Endodermal cell (in vitro differentiated cells): ENCODE measurements at regions not wholly inside any gene's neighbourhood (a gene's known extent, or its start where the extent isn't known, plus 50 kb on each side); places are given as distances from the start of the nearest gene placed in this dataset.

Experiments
- DNase-seq: peaks from one replicate; pipeline ENCODE4 v3.0.0-alpha.2; 2017
- H3K27ac ChIP-seq: 2 replicates; pipeline ENCODE4 v1.5.1; 2013; ENCODE audit warnings: mild to moderate bottlenecking, low read depth, low read length, moderate library complexity
- H3K27me3 ChIP-seq: 2 replicates; pipeline ENCODE4 v1.6.1; 2013; ENCODE audit warnings: mild to moderate bottlenecking, low read length, moderate library complexity; ENCODE audit not compliant: insufficient read depth, control insufficient read depth, poor library complexity, severe bottlenecking
- H3K36me3 ChIP-seq: 2 replicates; pipeline ENCODE4 v1.7.0; 2013; ENCODE audit warnings: mild to moderate bottlenecking, low read length, moderate library complexity; ENCODE audit not compliant: control insufficient read depth, insufficient read depth
- H3K4me1 ChIP-seq: one replicate; pipeline ENCODE4 v1.7.0; 2013; ENCODE audit warnings: low read length; ENCODE audit not compliant: control insufficient read depth, insufficient read depth
- H3K4me3 ChIP-seq: 2 replicates; pipeline ENCODE4 v1.5.1; 2013; ENCODE audit warnings: mild to moderate bottlenecking, low read length, moderate library complexity
- H3K9ac ChIP-seq: 2 replicates; pipeline ENCODE4 v1.6.1; 2013; ENCODE audit warnings: mild to moderate bottlenecking, low read length, moderate library complexity; ENCODE audit not compliant: poor library complexity, severe bottlenecking; ENCODE audit errors: extremely low read depth
- H3K9me3 ChIP-seq: 2 replicates; pipeline ENCODE4 v1.6.1; 2013; ENCODE audit warnings: mild to moderate bottlenecking, low read length, moderate library complexity; ENCODE audit not compliant: control insufficient read depth
- H3K27ac Mint-ChIP-seq: 2 replicates; pipeline ENCODE4 v1.8.0; 2020; ENCODE audit warnings: mixed read lengths
- H3K27me3 Mint-ChIP-seq: 2 replicates; pipeline ENCODE4 v1.8.0; 2021; ENCODE audit warnings: mild to moderate bottlenecking, mixed read lengths; ENCODE audit not compliant: insufficient read depth
- H3K36me3 Mint-ChIP-seq: 2 replicates; pipeline ENCODE4 v1.8.0; 2020; ENCODE audit warnings: low read depth, mixed read lengths
- H3K4me1 Mint-ChIP-seq: 2 replicates; pipeline ENCODE4 v1.8.0; 2020; ENCODE audit warnings: mixed read lengths
- H3K4me3 Mint-ChIP-seq: 2 replicates; pipeline ENCODE4 v1.8.0; 2020; ENCODE audit warnings: mild to moderate bottlenecking, moderate library complexity, mixed read lengths
- H3K9me3 Mint-ChIP-seq: 2 replicates; pipeline ENCODE4 v1.8.0; 2020; ENCODE audit warnings: mild to moderate bottlenecking, mixed read lengths
- WGBS, 2 experiments: methylation state at CpG; one replicate each; pipeline versions ENCODE4 v1.1.5 to v1.1.7; 2013; ENCODE audit warnings: missing lambda C conversion rate in 2 of 2, mixed read lengths in 1 of 2; ENCODE audit not compliant: insufficient coverage in 1 of 2, insufficient read length in 1 of 2; 5-methylcytosine and 5-hydroxymethylcytosine counted together
- TF ChIP-seq, protein P1 (sequence below): fragments of 200-600 bp; sonication (generic); conservative IDR thresholded peaks from 2 replicates; pipeline ENCODE4 v1.5.0; 2021; ENCODE audit warnings: antibody characterized with exemption, mild to moderate bottlenecking

GRCh38 chr6:131418441-131418840 lies 154.6 kb upstream of the ARG1 start:
- no peaks in the 10 kb centered on the region for H3K4me1 Mint-ChIP-seq
- TF ChIP-seq, protein P1, sequence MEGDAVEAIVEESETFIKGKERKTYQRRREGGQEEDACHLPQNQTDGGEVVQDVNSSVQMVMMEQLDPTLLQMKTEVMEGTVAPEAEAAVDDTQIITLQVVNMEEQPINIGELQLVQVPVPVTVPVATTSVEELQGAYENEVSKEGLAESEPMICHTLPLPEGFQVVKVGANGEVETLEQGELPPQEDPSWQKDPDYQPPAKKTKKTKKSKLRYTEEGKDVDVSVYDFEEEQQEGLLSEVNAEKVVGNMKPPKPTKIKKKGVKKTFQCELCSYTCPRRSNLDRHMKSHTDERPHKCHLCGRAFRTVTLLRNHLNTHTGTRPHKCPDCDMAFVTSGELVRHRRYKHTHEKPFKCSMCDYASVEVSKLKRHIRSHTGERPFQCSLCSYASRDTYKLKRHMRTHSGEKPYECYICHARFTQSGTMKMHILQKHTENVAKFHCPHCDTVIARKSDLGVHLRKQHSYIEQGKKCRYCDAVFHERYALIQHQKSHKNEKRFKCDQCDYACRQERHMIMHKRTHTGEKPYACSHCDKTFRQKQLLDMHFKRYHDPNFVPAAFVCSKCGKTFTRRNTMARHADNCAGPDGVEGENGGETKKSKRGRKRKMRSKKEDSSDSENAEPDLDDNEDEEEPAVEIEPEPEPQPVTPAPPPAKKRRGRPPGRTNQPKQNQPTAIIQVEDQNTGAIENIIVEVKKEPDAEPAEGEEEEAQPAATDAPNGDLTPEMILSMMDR = no peak
- Histone ChIP-seq H3K27ac (no peak overlapping the region), H3K4me3 (no peak overlapping the region), H3K4me1 (no peaks in the 10 kb centered on the region), H3K36me3 (no peaks in the 10 kb centered on the region), H3K27me3 (no peaks in the 10 kb centered on the region), H3K9ac (no peak overlapping the region), H3K9me3 (no peaks in the 10 kb centered on the region)
- H3K36me3 Mint-ChIP-seq = no peaks in the 10 kb centered on the region
- WGBS, 2 experiments = 90 to 100% methylated on average over 2 to 5 of the region's 5 CpGs
- H3K9me3 Mint-ChIP-seq = no peaks in the 10 kb centered on the region
- no peak overlapping the region for H3K4me3 Mint-ChIP-seq
- H3K27me3 Mint-ChIP-seq = peaks cover 2% of the 10 kb centered on the region
- DNase-seq = no peak
- H3K27ac Mint-ChIP-seq = no peak overlapping the region

DNA sequence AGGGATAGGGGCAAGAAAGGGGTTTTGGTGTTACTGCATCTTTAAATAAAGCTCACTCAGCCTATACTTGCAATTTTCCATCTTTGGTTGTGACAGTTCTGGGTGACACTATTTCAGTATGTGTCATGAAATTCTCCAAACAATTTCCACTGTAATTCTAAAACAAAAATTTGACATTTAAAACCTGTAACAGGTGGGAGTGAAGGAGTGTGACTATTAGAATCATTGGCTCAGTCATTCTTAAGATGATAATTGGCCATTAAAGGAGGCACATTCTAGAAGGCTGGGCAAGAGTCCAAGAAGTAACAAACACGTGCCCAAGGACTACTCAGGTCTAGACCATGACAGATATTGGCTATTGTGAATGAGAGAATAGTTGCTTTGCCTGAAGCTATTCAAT lies 153.3 kb upstream of the ARG1 start:
- Histone ChIP-seq H3K4me1 (no peaks in the 10 kb centered on the region), H3K4me3 (no peak overlapping the region), H3K27ac (no peak overlapping the region), H3K9ac (no peak overlapping the region), H3K36me3 (no peaks in the 10 kb centered on the region), H3K27me3 (no peaks in the 10 kb centered on the region), H3K9me3 (no peaks in the 10 kb centered on the region)
- Mint-ChIP-seq H3K4me3 (no peak overlapping the region), H3K36me3 (no peaks in the 10 kb centered on the region), H3K4me1 (no peaks in the 10 kb centered on the region), H3K9me3 (no peaks in the 10 kb centered on the region), H3K27ac (no peak overlapping the region), H3K27me3 (peaks cover 2% of the 10 kb centered on the region)
- TF ChIP-seq, protein P1 = no peak
- WGBS, 2 experiments = 97 to 100% methylated on average over 1 of the region's 1 CpG
- DNase-seq = no peak

DNA sequence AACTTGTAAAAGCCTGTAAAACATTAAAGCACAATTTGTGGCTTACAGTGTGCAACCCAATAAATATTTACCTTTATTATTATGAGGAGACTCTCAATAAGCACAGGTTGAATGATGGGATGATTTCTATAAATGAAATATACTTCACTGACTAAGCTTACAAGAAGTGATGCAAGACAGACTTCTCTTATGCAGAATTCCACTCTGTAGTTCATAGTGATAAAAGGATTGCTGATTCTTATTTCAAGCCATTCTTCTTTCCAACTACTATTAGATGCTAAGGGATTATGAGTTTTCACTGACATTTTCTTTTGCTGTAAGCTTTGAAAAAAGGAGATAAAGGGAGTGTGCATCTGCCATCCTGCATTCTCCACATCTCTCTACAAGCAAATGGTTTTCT lies 149.0 kb upstream of the ARG1 start:
- H3K9ac ChIP-seq = no peak overlapping the region
- H3K36me3 Mint-ChIP-seq = no peaks in the 10 kb centered on the region

More for the DNA sequence above, 149.0 kb upstream of the ARG1 start:
- H3K9me3 Mint-ChIP-seq = peaks cover 10% of the 10 kb centered on the region
- peaks cover 13% of the 10 kb centered on the region for H3K9me3 ChIP-seq
- H3K27me3 Mint-ChIP-seq = no peaks in the 10 kb centered on the region
- no peaks in the 10 kb centered on the region for H3K4me1 Mint-ChIP-seq
- H3K27ac ChIP-seq = no peak overlapping the region
- TF ChIP-seq, protein P1 = no peak
- no peak overlapping the region for H3K4me3 ChIP-seq
- H3K4me1 ChIP-seq = no peaks in the 10 kb centered on the region
- no peaks in the 10 kb centered on the region for H3K36me3 ChIP-seq
- no peak for DNase-seq
- H3K27ac Mint-ChIP-seq = no peak overlapping the region
- H3K27me3 ChIP-seq = no peaks in the 10 kb centered on the region
- H3K4me3 Mint-ChIP-seq = no peak overlapping the region
